ENCODE measurements at regions not wholly inside any gene's neighbourhood (a gene's known extent, or its start where the extent isn't known, plus 50 kb on each side); places are given as distances from the start of the nearest gene placed in this dataset.

GRCh38 chr14:105694961-105695360 is 168.6 kb downstream of the TMEM121 start:
- TF ChIP-seq YY1 (IDR thresholded peaks at IDR 0.05; ENCODE audit: low read depth), result no peak
- no peak for TF ChIP-seq EGR1 (IDR thresholded peaks at IDR 0.05)
- no peak for TF ChIP-seq ZBTB7A (IDR thresholded peaks at IDR 0.05; ENCODE audit: low read depth)
- no peak for TF ChIP-seq REST (IDR thresholded peaks at IDR 0.05; ENCODE audit: low read depth)
- TF ChIP-seq TCF12 (IDR thresholded peaks at IDR 0.05; ENCODE audit: low read depth), result no peak
- TF ChIP-seq RAD21 (IDR thresholded peaks at IDR 0.05; ENCODE audit: low read depth), result no peak
- TF ChIP-seq EP300 (IDR thresholded peaks at IDR 0.05; ENCODE audit: borderline replicate concordance), result no peak
- TF ChIP-seq CREB1 (IDR thresholded peaks at IDR 0.05; ENCODE audit: low read depth), result no peak
- no peak for TF ChIP-seq USF1 (IDR thresholded peaks at IDR 0.05)
- no peak for TF ChIP-seq TAF1 (IDR thresholded peaks at IDR 0.05; ENCODE audit: low read depth)
- no peak for TF ChIP-seq TEAD4 (IDR thresholded peaks at IDR 0.05)
- TF ChIP-seq CEBPB (IDR thresholded peaks at IDR 0.05), result no peak
- TF ChIP-seq NFIC (IDR thresholded peaks at IDR 0.05), result no peak
- TF ChIP-seq MAX (IDR thresholded peaks at IDR 0.05), result no peak
- no peak for TF ChIP-seq FOXM1 (IDR thresholded peaks at IDR 0.05; ENCODE audit: borderline replicate concordance, low read depth)

GRCh38 chr14:105700622-105701288 is 174.4 kb downstream of the TMEM121 start:
- TF ChIP-seq EGR1 (IDR thresholded peaks at IDR 0.05) (no peak), TEAD4 (IDR thresholded peaks at IDR 0.05) (no peak), YY1 (IDR thresholded peaks at IDR 0.05; ENCODE audit: low read depth) (no peak), USF1 (IDR thresholded peaks at IDR 0.05) (no peak), ZBTB7A (IDR thresholded peaks at IDR 0.05; ENCODE audit: low read depth) (no peak), CEBPB (IDR thresholded peaks at IDR 0.05) (no peak), MAX (IDR thresholded peaks at IDR 0.05) (no peak), TAF1 (IDR thresholded peaks at IDR 0.05; ENCODE audit: low read depth) (no peak), EP300 (IDR thresholded peaks at IDR 0.05; ENCODE audit: borderline replicate concordance) (no peak), NFIC (IDR thresholded peaks at IDR 0.05) (no peak), REST (IDR thresholded peaks at IDR 0.05; ENCODE audit: low read depth) (no peak), FOXM1 (IDR thresholded peaks at IDR 0.05; ENCODE audit: borderline replicate concordance, low read depth) (no peak), CREB1 (IDR thresholded peaks at IDR 0.05; ENCODE audit: low read depth) (no peak), RAD21 (IDR thresholded peaks at IDR 0.05; ENCODE audit: low read depth) (no peak), TCF12 (IDR thresholded peaks at IDR 0.05; ENCODE audit: low read depth) (no peak)

GRCh38 chr14:105701456-105702274 is 175.3 kb downstream of the TMEM121 start:
- TF ChIP-seq ZBTB7A (IDR thresholded peaks at IDR 0.05; ENCODE audit: low read depth) (no peak), YY1 (IDR thresholded peaks at IDR 0.05; ENCODE audit: low read depth) (no peak), NFIC (IDR thresholded peaks at IDR 0.05) (no peak), RAD21 (IDR thresholded peaks at IDR 0.05; ENCODE audit: low read depth) (no peak), REST (IDR thresholded peaks at IDR 0.05; ENCODE audit: low read depth) (no peak), TEAD4 (IDR thresholded peaks at IDR 0.05) (no peak), CEBPB (IDR thresholded peaks at IDR 0.05) (no peak), FOXM1 (IDR thresholded peaks at IDR 0.05; ENCODE audit: borderline replicate concordance, low read depth) (no peak), EGR1 (IDR thresholded peaks at IDR 0.05) (no peak), EP300 (IDR thresholded peaks at IDR 0.05; ENCODE audit: borderline replicate concordance) (no peak), TAF1 (IDR thresholded peaks at IDR 0.05; ENCODE audit: low read depth) (no peak), TCF12 (IDR thresholded peaks at IDR 0.05; ENCODE audit: low read depth) (no peak)
